Fibroblast of pulmonary artery (primary cell): ENCODE measurements at regions not wholly inside any gene's neighbourhood (a gene's known extent, or its start where the extent isn't known, plus 50 kb on each side); places are given as distances from the start of the nearest gene placed in this dataset.

Experiments
- DNase-seq: peaks from one replicate; pipeline ENCODE4 v3.0.0-alpha.2; 2010; ENCODE audit warnings: low read depth
- H3K4me3 ChIP-seq: replicated peaks from 2 replicates; pipeline ENCODE4 v1.5.1; 2011; ENCODE audit warnings: low read depth, mild to moderate bottlenecking, control low read depth, low read length, moderate library complexity
- CTCF ChIP-seq: IDR thresholded peaks from 2 replicates; pipeline ENCODE4 v1.5.1; 2011; ENCODE audit warnings: mild to moderate bottlenecking, control low read depth, low read length, inconsistent platforms; ENCODE audit errors: missing control alignments

- no peak for DNase-seq
- H3K4me3 ChIP-seq: no peak overlapping the region
- no peak for TF ChIP-seq CTCF
Measured at GRCh38 chr21:31395268-31395667, 51.2 kb upstream of the TIAM1 start.

- H3K4me3 ChIP-seq: no peak overlapping the region
- no peak for DNase-seq
- TF ChIP-seq CTCF: no peak
Measured at GRCh38 chr21:31394309-31394708, 50.2 kb upstream of the TIAM1 start.
